GM19397 (cell line): ENCODE measurements at regions not wholly inside any gene's neighbourhood (a gene's known extent, or its start where the extent isn't known, plus 50 kb on each side); places are given as distances from the start of the nearest gene placed in this dataset.
"Not testable (repeated sequence)": the region's sequence is repeated elsewhere in the genome, so short reads cannot be mapped to it uniquely, and the experiment has no call there.

Source experiments
- ATAC-seq: cut with Tn5 transposase; IDR thresholded peaks from one replicate; pipeline ENCODE4 v1.9.1; 2021; ENCODE audit warnings: mild to moderate bottlenecking, moderate library complexity; ENCODE audit not compliant: unreplicated experiment

- ATAC-seq, result no peak
Observed at GRCh38 chr20:1757606-1758512, 100.3 kb upstream of the SIRPG start.

- ATAC-seq, result no peak
Observed at GRCh38 chr20:1757072-1757471, 99.5 kb upstream of the SIRPG start.

GRCh38 chr20:1754749-1755148 lies 97.2 kb upstream of the SIRPG start:
- ATAC-seq, result no peak

- ATAC-seq, result no peak
Observed at GRCh38 chr20:1754306-1754705, 96.7 kb upstream of the SIRPG start.

- no peak for ATAC-seq
Observed at GRCh38 chr20:1752045-1752444, 94.5 kb upstream of the SIRPG start.

GRCh38 chr20:1748777-1749176 lies 91.2 kb upstream of the SIRPG start:
- ATAC-seq, result no peak

DNA sequence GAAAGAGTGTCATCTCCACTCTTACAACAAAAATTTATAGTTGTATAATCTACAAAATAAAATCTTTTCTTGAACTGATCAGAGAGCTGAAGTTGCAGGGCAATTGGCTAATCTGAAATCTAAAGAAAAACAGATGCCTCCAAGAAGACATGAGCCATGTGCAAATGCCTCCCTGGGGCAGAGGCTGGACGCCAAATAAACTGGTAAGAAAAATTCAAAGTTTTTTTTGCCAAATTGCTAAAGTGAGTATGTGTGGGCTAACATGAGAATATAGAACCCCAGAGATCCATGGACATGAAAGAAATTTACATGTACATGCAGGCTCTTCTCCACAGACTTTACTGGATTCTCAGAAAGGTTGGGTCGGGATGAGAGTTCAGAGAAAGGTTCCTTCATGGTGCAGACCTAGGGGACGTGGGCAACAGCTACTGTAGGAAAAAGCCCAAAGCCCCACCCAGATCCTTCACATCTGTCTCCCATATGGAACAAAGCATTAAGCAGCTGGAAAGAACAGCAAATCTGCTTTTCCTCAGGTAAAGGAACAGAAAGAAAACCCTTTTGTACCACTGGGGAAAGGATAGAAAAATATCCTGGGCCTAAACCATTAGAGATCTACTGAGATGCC lies 90.5 kb upstream of the SIRPG start:
- ATAC-seq, result no peak

DNA sequence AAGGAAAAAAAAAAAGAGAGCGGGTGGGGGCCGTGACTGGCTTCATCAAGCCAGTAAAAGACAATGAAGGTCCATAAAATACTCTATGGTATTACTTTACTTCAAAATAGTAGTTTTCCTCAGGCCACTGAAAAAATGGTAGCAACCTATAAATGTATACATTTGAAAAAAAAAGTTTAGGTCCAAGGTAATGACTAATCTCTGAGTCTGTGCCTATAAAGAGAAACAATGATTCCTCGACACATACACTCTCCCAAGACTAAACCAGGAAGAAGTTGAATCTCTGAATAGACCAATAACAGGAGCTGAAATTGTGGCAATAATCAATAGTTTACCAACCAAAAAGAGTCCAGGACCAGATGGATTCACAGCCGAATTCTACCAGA lies 84.5 kb upstream of the SIRPG start:
- ATAC-seq, result not testable (repeated sequence)

GRCh38 chr20:1741309-1742048 lies 83.9 kb upstream of the SIRPG start:
- no peak for ATAC-seq

GRCh38 chr20:1737134-1737533 lies 79.6 kb upstream of the SIRPG start:
- ATAC-seq, result no peak

GRCh38 chr20:1735417-1736089 lies 78.0 kb upstream of the SIRPG start:
- no peak for ATAC-seq

DNA sequence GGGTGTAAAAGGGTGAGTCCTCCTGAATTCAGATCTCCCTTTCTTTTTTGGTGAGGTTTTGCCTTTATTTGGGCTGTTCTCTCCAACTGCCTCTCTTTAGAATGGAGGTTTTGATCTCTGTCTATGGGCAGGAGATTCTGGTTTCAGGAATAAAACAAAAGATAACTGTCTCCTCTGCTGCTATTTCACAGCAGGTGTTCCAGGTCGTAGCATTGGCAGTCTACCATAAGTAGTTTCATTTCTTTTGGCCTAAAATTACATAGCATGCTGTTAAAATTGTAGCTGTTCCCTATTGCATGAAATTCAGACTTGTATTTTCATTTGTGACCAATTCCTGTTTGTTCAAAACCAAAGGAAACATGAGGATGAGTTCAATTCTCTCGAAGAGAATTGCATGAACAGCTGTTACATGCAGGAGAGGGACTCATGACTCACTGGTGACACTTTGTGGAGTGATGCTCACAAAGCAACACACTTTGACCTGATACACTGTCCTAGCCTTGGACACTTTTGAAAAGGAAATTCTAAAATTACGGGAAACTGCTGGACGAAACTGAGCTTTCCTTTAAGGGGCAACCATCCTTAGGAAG lies 76.8 kb upstream of the SIRPG start:
- ATAC-seq, result no peak

GRCh38 chr20:1731828-1732375 lies 74.3 kb upstream of the SIRPG start:
- ATAC-seq, result not testable (repeated sequence)

DNA sequence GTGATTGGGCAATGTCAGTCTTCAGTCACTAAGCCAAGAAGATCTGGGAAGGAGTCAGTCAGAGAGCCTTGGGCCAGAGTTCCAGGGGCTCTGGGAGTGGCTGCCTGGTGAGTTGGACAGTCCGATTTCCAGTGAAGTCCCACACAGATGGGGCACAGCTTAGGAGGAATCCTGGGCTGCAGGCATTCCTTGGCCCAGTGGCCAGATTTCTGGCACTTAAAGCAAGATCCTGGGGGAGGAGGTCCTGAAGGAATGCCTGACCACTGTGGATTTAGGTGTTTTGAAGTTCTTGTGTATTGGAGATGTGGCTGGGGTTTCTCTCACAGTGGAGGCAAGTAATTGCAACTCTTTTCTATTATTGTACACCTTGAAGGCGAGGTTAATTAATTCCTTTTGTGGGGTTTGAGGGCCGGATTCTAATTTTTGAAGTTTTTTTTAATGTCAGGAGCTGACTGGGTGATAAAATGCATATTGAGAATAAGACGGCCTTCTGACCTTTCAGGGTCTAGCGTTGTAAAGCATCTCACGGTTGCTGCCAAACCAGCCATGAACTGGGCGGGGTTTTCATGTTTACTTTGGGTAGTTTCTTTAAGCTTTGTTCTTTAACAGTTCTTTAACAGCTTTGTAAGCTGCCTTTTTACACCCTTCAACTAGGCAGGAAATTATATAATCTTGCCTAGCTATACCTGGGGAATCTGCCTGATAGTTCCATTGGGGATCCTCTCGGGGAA lies 73.6 kb upstream of the SIRPG start:
- ATAC-seq, result not testable (repeated sequence)

DNA sequence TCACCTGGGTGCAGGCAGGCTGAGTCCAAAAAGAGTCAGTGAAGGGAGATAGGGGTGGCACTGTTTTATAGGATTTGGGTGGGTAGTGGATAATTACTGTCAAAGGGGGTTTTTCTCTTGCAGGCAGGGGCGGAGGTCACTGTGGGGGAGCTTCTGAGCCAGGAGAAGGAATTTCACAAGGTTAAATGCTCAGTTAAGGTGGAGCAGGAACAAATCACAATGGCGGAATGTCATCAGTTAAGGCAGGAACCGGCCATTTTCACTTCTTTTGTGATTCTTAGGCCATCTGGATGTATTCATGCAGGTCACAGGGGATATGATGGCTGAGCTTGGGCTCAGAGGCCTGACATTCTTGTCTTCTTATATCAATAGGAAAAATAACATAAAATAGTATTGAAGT lies 69.7 kb upstream of the SIRPG start:
- ATAC-seq, result not testable (repeated sequence)

DNA sequence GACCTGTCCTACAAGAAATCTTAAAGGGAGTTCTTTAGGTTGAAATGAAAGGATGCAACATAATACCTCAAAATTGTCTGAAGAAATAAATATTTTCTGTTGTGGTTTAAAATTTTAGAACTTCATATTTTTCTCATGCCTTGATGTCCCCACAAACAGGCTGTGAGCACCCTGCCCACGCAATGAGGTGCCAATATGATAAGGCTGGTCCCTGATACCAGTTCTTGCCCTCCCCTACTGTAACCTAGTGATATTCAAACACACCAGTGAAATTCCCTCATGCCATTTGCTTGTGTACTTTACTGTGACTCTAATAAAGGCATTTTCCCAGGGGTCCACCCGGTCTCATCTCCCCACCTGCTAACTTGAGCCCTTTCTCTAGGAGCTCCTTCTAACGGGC lies 67.3 kb upstream of the SIRPG start:
- no peak for ATAC-seq

DNA sequence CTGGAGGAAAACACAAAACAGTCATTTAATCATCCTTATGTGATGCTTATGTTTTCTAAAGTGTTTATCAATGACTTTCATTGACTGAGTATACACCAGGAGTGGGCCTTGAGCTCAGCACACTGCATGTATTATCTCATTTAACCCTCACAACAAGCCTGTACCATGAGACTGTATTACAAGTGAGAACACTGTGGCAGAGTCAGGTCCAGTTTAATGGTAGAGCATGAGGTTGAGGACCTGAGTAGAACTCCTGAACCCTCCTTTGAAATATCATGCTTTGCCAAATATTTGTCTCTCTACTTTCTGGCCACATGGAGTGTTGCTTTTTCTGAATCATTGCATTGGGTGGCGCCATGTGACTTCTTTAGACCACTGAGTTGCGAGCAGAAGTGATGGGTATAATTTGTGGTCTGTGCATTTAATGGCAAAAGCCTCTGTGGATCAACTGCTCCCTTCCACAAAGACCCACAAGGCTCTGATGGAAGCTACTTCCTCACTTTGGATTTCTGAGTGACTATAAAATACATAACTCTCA lies 65.0 kb upstream of the SIRPG start:
- ATAC-seq, result no peak

DNA sequence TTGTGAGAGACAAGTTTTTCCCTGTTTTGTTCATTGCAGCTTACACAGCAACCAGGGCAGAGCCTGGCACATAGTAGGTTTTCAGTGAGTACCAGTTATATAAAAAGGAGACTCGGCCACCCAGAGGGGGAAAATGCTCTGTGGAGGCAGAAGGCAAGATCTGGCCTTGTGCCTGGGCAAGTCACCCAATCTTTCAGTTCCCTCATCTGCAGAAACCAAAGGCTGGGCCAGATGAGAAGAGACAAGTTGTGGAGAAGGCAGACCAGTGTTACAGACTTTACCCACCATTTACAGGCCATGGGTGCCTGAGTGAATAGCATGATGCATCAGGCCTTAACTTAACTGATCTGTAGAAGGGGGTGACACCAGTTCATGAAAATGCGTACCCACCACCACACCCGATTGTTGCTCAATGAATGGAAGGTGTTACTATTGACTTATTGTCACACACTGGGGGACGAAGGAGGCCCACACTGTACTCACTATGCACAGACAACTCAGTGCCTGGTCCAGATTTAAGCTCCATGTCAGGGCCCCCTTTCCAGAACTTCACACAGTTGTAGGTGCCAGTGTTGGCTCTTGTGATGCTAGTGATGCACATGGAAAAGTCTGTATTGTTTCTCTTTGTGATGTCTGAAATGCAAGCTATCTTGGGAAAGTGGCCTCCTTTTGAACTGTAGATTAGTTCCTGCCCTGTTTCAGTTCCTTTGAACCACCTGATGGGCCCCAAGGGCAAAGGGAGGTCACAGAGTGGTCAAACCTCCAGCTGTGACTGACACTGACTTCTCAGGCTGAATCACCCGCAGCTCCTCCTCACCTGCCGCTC lies 64.3 kb upstream of the SIRPG start:
- no peak for ATAC-seq
